HG03565 (cell line): ENCODE measurements at regions not wholly inside any gene's neighbourhood (a gene's known extent, or its start where the extent isn't known, plus 50 kb on each side); places are given as distances from the start of the nearest gene placed in this dataset.
"Not testable (repeated sequence)": the region's sequence is repeated elsewhere in the genome, so short reads cannot be mapped to it uniquely, and the experiment has no call there.

Experiments
- ATAC-seq: cut with Tn5 transposase; IDR thresholded peaks from one replicate; pipeline ENCODE4 v1.9.1; 2021; ENCODE audit warnings: mild to moderate bottlenecking, moderate library complexity; ENCODE audit not compliant: unreplicated experiment

DNA sequence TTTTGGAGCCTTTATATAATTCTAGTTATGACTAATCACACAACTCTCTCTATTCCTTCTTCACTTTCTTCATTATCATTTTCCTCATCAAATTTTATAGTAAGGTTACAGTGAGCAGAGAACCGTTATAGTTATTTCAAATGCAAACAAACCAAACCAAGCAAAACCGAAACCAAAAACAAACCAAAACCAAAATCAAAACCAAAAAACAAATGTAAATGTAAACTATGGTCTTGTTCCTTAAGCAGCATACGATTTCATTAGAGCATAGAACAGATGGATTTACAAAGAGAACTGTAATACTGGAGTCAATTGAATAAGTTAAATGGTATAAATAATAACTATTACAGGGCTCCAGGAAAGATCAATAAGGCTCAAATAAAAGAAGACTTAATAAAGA, 447.1 kb downstream of the LRRC70 start:
- ATAC-seq: peak; percentile 44

DNA sequence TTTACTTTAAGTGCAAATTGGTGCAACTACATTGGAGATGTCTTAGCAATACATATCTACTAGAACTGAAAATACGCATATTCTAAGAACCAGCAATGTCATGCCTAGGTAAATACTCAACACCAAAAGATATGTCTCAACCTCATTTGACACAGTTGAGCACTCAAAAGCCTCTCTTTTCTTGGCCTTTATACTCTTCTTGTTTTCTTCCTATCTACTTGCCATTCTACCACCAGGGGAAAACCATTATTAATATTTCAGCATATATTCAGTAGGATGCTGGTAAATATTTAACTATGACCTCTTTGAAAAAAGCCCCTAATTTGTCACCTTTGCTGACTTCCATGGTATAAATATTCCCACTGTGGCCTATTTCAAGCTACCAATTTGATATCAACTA, 443.8 kb downstream of the LRRC70 start:
- ATAC-seq: no peak

DNA sequence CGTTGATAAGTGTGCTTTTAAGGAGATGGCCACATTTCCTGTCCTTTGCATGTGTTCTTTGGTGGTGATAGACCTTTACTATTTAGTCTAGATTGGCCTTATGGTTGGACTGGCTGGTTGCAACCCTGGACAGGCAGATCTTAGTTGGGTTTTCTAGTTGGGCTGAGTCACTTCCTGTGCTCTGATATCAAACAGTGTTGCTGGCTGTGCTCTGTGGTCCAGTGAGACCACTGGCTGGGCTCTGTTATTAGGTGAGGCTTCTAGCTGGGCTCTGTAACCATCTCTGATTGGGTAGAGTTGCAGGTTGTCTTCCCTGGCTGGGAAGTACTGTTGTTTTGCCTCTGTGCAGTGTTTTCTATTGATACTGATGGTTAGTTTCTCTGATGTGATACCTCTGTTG, 432.5 kb downstream of the LRRC70 start:
- no peak for ATAC-seq

DNA sequence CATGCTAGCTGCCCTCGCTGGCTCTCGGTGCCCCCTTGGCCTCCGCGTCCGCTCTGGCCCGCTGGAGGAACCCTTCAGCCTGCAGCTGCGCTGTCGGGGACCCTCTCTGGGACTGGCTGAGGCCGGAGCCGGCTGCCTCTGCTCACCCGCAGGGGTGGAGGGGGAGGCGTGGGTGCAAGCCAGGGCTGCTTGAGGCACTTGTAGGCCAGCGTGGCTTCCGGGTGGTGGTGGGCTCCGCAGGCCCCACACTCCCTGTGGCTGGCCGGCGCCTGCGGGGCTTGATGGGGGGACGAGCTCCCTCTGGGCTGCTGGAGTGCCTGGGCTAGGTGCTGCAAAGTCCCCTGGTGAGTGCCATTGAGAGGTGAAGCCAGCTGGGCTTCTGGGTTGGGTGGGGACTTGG, 429.6 kb downstream of the LRRC70 start:
- ATAC-seq: no peak

DNA sequence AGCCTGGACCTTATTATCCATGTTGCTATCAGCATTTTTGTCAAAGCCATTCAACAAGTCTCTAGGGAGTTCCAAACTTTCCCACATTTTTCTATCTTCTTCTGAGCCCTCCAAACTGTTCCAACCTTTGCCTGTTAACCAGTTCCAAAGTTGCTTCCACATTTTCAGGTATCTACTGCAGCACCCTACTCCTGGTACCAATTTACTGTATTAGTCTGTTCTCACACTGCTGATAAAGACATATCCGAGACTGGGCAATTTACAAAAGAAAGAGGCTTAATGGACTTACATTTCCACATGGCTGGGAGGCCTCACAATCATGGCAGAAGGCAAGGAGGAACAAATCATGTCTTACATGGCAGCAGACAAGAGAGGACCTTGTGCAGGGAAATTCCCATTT, 416.2 kb downstream of the LRRC70 start:
- ATAC-seq: not testable (repeated sequence)

DNA sequence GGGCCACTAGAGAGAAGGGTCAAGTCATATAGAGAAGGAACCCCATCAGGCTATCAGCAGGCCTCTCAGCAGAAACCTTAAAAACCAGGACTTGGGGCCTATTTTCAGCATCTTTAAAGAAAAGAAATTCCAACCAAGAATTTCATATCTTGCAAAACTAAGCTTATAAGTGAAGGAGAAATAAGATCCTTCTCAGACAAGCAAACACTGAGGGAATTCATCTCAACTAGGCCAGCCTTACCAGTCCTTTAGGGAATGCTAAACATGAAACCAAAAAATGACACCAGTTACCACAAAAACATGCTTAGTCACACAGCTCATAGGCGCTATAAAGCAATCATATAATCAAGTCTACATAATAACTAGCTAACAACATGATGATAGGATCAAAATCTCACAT, 407.1 kb downstream of the LRRC70 start:
- ATAC-seq: no peak

DNA sequence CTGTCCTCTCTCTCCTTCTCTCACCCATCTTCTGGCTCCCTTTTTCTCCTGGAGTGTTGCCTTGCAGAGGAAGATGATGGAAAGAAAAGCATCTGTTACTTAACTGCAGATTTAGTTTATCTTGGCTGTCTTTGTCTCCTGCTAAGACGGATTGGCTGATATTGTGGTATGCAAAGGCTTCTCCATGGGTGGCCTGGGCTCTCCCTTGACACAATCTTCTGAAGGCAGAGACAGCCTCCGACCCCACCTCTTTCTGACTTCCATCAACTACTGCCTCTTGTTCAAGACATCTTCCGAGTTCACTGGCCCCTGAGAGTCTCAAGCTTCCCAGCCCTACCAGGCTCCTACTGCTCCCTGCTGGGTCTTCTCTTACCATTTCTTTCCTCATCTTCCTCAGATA, 403.7 kb downstream of the LRRC70 start:
- ATAC-seq: no peak

DNA sequence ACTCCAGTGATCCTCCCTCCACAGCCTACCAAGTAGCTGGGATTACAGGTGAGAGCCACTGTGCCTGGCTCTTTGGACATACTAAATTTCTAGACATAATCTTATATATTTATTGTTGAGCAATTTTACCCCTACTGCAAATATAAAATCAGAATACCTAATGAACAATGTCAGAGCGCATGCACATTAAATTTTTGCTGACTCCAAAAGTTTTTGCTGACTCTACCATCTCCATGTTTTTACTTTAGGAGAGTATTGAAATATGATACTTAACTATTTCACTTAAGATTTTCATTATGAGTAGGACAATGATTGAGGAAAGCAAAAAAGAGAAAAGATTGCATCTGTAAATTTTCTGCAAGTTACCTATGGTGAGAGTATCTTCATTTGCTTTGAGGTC, 402.3 kb downstream of the LRRC70 start:
- no peak for ATAC-seq

DNA sequence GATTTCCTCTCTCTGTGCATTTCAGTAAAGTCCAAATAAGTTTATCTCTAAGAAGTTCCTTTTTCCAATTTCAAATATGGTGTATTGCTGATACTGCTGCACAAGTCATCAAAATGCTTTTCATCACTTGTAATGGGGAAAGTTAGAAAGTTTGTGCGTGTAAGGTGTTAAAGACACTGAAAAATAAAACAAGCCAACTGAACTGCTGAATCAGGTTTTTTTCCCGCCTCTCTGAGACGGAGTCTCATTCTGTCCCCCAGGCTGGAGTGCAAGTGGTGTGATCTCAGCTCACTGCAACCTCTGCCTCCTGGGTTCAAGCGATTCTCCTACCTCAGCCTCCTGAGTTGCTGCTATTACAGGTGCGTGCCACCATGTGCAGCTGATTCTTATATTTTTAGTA, 400.9 kb downstream of the LRRC70 start:
- no peak for ATAC-seq

DNA sequence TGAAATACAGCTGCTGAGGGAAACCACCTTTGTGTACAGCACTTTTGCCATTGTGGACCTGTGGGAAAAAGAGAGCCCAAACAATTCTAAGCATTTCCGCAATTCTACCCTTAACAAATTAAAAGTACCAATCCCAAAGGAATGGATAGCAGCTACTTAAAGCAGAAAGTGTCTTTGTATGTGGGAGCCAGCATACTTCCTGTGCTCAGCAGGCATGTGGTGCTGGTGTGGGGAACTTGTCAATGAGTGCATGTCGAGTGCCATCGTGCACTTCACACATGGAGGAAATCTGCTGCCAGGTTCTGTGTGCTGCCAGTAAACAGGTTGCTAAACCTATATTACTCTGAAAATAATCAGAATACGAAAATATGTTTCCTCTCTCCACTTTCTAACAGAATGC, 399.0 kb downstream of the LRRC70 start:
- ATAC-seq: no peak

DNA sequence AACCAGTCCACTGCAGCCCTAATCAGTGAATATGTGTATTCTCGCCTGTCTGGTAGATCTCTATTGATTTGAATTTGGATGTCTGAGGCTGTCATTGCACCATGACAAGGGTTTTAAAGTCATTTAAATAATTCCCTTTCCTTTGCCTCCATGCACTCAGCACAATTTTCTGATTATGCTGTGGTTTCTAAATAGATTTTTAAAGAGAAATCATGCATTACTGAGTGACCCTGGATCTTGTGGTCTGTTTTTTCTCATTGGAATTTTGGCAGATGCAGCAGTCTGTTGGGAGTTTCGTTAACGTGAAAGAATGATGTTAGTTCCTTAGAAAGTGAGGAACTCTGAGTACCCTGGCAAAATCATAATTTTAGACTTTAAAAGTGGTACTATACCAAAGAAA, 396.0 kb downstream of the LRRC70 start:
- ATAC-seq: no peak

DNA sequence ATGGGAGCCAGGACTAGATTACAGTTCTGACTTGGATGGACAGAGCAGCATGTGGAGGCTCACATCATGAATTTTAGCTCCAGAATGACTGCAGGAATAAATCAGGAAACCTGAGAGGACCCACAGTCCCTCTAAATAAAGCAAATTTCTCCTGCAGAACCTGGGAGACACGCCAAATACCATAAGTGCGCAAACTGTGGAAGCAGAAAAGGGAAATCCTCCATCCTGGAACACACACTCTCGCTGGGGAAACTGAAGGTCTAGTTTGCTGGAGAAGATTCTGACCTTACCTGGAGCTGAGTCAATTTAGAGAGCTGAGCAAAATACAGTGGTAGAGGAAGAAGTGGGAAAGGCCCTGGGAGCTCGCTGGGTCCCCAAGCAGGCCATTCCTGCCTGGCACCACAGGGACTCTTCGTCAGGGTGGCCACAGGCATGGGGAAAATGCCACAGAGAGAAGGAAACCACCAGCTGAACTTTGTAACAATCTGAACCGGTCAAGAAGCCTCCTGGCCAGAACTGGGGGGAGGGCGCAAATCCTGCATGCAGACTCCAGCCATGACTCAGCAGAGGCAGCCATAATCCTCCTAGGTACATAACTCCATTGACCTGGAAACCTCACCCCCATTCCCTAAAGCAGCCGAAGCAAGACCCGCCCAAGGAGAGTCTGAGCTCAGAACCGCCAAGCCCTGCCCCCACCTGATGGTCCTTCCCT, 390.9 kb downstream of the LRRC70 start:
- no peak for ATAC-seq

DNA sequence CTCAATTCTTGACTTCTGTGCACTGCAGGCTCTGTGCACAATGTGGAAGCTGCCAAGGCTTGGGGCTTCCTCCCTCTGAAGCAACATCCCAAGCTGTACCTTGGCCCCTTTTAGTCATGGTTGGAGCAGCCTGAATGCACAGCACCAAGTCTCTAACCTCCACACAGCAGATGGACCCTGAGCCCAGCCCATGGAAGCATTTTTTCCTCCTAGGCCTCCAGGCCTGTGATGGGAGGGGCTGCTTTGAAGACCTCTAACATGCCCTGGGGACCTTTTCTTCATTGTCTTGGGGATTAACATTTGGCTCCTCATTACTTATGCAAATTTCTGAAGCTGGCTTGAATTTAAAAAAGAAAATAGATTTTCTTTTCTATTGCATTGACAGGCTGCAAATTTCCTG, 385.8 kb downstream of the LRRC70 start:
- no peak for ATAC-seq

DNA sequence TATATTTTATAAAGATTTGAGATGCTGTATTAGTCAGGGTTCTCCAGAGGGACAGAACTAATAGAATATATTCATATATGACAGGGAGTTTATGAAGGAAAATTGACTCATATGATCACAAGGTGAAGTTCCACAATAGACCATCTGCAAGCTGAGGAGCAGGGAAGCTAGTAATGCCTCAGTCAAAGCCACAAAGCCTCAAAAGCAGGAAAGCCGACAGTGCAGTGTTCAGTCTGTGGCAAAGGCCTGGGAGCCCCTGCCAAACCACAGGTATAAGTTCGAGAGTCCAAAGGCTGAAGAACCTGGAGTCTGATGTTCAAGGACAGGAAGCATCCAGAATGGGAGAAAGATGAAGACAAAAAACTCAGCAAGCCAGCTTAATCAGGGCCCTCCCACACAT, 382.2 kb downstream of the LRRC70 start:
- no peak for ATAC-seq

DNA sequence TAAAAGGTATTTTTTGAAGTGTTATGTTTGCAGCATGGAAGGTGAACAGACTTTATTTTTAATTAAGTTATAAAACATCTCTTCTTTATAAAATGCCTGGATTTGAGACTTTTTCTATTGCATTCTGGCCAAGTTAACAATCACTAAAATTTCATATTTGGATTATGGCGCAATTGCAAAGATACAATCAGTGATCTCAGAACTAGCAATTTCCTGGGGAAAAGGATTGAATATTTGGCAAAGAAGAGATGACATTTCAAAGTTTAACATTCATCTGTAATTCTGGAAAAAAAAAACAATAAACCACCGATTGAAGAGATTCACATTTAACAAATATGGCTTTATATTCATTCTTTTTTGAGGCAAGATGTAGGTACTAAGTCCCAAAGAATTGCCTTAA, 378.0 kb downstream of the LRRC70 start:
- ATAC-seq: no peak

DNA sequence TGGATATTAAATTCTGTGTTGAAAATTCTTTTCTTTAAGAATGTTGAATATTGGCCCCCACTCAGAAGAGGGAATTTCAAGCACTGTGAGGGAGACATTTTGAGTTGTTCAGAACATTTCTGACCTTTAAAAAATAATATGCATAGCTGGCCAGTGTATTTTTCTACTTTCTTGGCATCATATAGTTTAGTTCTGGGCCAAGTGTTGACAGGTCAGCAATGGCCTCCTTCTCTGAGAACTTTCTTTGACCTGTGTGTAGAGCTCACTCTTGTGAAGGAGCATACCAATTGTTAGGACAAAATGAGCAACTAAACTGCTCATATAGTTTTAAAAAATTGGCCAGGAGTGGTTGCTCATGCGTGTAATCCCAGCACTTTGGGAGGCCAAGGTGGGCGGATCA, 376.0 kb downstream of the LRRC70 start:
- no peak for ATAC-seq

DNA sequence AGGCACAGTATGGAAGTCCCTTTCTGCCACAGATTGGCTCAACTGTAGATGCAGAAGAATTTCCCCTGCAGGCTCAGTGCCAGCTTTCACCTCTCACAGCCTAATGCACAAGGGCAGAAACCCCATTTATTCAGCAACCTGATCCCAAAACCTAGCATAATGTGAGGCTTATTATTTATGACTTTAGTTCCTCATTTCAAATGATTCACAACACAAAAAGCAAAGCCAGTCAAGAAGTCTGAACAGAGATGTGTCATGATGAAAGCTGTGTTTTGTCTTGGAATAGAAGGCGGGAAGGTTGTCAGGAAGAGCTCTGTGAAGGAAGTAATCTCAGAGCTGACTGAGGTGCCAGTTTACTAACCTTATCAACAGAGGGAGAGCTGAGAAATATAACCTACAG, 369.7 kb downstream of the LRRC70 start:
- ATAC-seq: no peak

DNA sequence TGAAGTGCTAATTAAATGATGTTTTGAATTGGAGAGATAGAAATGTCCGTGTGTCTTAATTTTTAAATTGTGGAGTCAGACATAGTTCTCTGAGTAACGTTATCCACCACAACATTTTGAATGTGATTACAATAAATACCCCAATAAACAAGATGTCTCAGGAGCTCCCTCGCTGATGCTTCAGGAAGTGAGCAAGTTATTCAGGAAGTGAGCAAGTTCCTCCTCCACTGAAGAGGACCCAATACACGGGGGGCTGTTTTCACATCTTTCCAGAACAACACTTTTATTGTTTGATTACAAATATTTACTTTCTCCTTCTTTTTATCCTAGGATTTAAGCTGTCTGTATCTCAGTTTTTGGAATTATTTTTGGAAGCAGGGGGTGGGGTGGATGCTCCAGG, 363.8 kb downstream of the LRRC70 start:
- no peak for ATAC-seq

DNA sequence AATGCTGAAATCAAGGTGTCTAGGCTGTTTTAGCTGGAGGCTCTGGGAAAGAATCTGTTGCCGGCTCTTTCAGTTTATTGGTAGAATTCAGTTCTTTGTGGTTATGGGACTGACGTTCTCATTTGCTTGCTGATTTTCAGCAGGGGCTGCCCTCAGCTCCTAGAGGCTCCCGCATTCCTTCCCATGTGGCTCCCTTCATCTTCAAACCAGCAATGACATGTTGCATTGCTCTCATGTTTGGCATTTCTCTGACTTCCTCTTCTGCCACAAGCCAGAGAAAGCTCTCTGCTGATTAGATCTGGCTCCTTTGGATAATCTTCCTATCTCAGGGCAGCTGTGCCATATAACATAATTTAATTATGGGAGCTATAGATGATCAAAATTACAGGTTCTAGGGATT, 360.3 kb downstream of the LRRC70 start:
- ATAC-seq: no peak

DNA sequence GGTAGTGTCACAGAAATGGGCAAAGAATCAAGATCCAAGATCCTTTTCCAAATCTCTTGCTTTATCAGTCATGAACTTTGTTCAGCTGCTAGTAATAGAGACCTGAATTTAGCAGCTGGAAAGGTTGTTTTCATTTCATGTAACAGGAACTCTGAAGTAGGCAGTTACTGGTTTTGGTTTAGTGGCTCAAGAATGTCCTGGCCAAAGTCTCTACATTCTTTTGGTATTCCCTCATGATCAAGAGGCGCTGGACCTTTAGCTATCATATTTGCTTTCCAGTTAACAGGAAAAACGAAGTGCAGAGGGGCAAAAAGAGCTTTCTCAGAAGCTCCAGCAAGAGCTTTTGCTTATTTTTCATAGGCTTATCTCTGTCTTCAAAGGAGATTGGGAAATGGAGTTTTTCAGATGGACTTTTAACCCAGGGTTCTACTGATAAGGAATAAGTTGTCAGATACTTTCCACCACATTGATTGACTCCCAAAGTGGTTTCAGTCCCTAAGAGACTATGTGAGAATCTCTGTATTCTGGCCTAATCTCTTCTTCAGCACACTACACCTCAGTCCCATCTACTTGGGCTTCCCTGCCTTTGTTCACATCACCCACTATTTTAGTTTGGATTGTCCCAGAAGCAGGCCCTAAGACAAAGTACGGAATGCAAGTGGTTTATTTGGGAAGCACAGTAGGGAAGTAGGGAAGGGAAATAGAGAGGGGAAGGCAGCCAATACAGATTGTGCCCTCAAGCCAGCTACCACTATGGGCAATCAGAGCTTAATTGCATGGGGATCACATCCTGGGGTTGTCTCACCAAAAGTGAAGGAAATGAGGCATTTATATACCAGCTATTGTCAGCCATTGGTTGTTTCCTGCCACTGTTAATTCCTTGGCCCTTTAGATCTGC, 359.3 kb downstream of the LRRC70 start:
- ATAC-seq: no peak

DNA sequence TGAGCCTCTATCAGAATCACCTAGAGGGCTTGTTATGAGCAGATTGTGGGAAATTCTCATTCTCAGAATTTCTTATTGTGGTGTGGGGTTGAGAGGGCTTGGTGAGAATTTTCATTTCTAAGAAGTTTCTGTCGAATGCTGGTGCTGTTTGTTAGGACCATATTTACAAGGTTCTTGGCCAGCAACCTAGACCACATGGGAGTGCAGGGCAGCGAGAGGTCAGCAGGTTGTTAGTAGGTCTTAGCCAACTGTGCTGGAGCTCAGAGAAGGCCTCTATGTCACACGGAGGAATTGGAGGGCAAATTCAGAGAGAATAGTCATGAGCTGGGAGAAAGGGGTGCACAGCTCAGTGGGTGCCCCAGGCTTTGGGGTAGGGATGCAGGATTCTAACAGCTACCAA, 357.0 kb downstream of the LRRC70 start:
- ATAC-seq: no peak

DNA sequence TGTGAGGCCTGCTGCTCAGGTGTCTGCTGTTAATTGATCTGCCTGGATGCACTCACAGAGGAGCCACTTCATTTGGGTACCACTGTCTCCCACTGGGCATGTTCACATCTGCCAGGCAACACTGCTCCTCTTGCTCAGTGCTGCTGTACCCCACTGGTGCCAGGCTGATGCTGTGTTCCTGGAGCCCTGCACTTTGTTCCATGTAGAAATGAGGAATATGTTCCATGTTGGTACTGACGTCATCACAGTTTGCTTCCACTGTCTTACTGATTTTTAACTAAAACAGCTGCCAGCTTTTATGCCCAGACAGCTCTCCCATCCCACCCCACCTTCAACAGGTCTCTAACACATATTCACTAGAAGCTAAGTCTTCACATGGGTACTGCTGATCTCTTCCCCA, 355.7 kb downstream of the LRRC70 start:
- no peak for ATAC-seq
